ENCODE measurements at regions not wholly inside any gene's neighbourhood (a gene's known extent, or its start where the extent isn't known, plus 50 kb on each side); places are given as distances from the start of the nearest gene placed in this dataset.
"Not testable (repeated sequence)": the region's sequence is repeated elsewhere in the genome, so short reads cannot be mapped to it uniquely, and the experiment has no call there.

DNA sequence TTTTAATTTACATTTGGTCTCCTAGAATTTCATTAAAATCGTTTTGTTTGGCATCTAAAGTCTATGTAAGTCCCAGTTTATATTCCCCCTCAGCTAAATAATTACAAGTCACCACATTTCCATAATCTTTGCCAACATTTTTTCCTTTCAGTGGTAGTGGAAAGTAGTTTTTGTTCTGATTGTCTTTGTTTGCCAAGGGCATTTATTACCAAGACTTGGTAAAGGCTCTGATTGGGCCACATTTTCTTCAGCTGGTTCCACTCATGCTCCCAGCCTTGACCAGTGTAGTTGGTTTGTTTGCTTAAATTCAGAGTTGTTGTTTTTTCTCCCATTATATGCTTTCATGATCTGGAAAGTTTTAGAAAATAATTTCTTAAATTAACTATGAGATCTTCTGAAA lies 153.4 kb upstream of the MME start:
- Mint-ChIP-seq H3K36me3 (no peaks in the 10 kb centered on the region), H3K27ac (no peak overlapping the region), H3K4me1 (ENCODE audit: low read depth) (no peaks in the 10 kb centered on the region), H3K27me3 (no peaks in the 10 kb centered on the region), H3K4me3 (no peak overlapping the region), H3K9me3 (peaks cover 3% of the 10 kb centered on the region)
- POLR2A ChIA-PET = no interaction called here
- CTCF ChIA-PET = no interaction called here
- intact Hi-C loops (cut with micrococcal nuclease) = no loop called here
- DNase-seq = no peak

DNA sequence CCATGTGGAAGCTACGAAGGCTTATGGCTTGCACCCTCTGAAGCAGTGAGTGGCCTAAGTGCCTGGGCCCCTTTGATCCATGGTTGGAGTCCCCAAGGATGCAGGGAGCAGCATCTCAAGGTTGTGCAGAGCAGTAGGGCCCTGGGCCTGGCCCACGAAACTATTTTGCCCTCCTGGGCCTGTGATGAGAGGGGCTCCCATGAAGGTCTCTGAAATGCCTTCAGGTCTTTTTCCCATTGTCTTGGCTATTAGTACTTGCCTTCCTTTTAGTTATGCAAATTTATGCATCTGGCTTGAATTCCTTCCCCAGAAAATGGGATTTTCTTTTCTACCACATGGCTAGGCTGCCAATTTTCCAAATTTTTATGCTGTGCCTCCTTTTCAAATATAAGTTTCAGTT lies 158.8 kb upstream of the MME start:
- POLR2A ChIA-PET = no interaction called here
- Mint-ChIP-seq H3K36me3 (no peaks in the 10 kb centered on the region), H3K4me1 (ENCODE audit: low read depth) (no peaks in the 10 kb centered on the region), H3K9me3 (peaks cover 15% of the 10 kb centered on the region), H3K4me3 (no peak overlapping the region), H3K27me3 (no peaks in the 10 kb centered on the region), H3K27ac (no peak overlapping the region)
- intact Hi-C loops (cut with micrococcal nuclease) = no loop called here
- no peak for DNase-seq
- CTCF ChIA-PET = no interaction called here

DNA sequence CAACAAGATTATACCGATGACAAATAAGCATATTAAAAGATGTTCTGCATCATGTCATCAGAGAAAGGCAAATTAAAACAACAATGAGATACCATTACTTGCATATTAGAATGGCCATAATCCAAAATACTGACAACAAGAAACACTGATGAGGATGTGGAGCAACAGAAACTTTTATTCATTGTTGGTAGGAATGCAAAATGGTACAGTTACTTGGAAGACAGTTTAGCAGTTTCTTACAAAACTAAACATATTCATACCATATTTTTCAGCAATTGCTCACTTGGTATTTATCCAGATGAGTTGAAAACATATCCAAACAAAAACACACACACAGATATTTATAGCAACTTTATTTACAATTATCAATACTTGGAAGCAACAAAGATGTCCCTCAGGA lies 160.9 kb upstream of the MME start:
- H3K36me3 Mint-ChIP-seq = no peaks in the 10 kb centered on the region
- ChIA-PET POLR2A (no interaction called here), CTCF (no interaction called here)
- no peak for DNase-seq
- H3K9me3 Mint-ChIP-seq = peaks cover 25% of the 10 kb centered on the region
- H3K27ac Mint-ChIP-seq = no peak overlapping the region
- H3K4me3 Mint-ChIP-seq = no peak overlapping the region
- no peaks in the 10 kb centered on the region for H3K27me3 Mint-ChIP-seq
- no peaks in the 10 kb centered on the region for H3K4me1 Mint-ChIP-seq (ENCODE audit: low read depth)
- intact Hi-C loops (cut with micrococcal nuclease) = no loop called here

DNA sequence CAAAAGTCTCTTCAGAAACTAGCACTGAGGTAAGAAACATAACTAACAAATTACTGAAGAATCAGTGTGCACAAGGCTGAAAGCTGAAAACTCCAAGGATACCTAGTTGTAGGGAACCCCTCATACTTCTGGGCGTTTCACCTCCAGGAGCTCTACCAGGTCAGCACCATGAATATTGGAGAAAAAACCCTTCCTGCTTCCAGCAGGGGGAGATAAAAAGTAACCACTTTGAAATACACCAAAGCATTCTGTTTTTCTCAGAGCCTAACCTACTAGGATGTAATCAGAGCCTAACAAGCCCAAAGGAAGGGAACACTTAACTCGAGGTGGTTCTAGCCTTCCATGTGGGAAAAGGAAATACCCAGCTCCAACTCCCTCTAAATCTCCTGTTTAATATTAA lies 175.8 kb upstream of the MME start:
- intact Hi-C loops (cut with micrococcal nuclease) = no loop called here
- CTCF ChIA-PET = interaction anchor here (0.7 to 1.2 kb wide), 2 partner anchors 200 to 467 kb away, joined by 3 read pairs; no protein-coding TSS in a partner anchor
- POLR2A ChIA-PET = no interaction called here

GRCh38 chr3:154902495-154902894 lies 177.6 kb upstream of the MME start:
- DNase-seq; H3K4me1 Mint-ChIP-seq (ENCODE audit: low read depth); H3K9me3 Mint-ChIP-seq; H3K27ac Mint-ChIP-seq; H3K27me3 Mint-ChIP-seq; H3K4me3 Mint-ChIP-seq; CTCF ChIA-PET; intact Hi-C loops (cut with micrococcal nuclease); H3K36me3 Mint-ChIP-seq; POLR2A ChIA-PET: not testable (repeated sequence)

More for the DNA sequence above, 175.8 kb upstream of the MME start:
- no peaks in the 10 kb centered on the region for H3K27me3 Mint-ChIP-seq
- no peaks in the 10 kb centered on the region for H3K36me3 Mint-ChIP-seq
- no peaks in the 10 kb centered on the region for H3K4me1 Mint-ChIP-seq (ENCODE audit: low read depth)
- no peak overlapping the region for H3K27ac Mint-ChIP-seq
- no peak overlapping the region for H3K4me3 Mint-ChIP-seq
- DNase-seq = no peak
- H3K9me3 Mint-ChIP-seq = peaks cover 12% of the 10 kb centered on the region

- Mint-ChIP-seq H3K27ac (no peak overlapping the region), H3K4me1 (ENCODE audit: low read depth) (no peaks in the 10 kb centered on the region), H3K9me3 (peaks cover 6% of the 10 kb centered on the region), H3K4me3 (no peak overlapping the region), H3K27me3 (no peaks in the 10 kb centered on the region), H3K36me3 (no peaks in the 10 kb centered on the region)
- DNase-seq = no peak
- CTCF ChIA-PET = no interaction called here
- intact Hi-C loops (cut with micrococcal nuclease) = no loop called here
- POLR2A ChIA-PET = no interaction called here
Measured at GRCh38 chr3:154901278-154901677, 178.8 kb upstream of the MME start.

GRCh38 chr3:154900816-154901215 lies 179.3 kb upstream of the MME start:
- Mint-ChIP-seq H3K9me3 (peaks cover 6% of the 10 kb centered on the region), H3K27ac (no peak overlapping the region), H3K4me3 (no peak overlapping the region), H3K36me3 (no peaks in the 10 kb centered on the region), H3K27me3 (no peaks in the 10 kb centered on the region), H3K4me1 (ENCODE audit: low read depth) (no peaks in the 10 kb centered on the region)
- no peak for DNase-seq
- ChIA-PET POLR2A (no interaction called here), CTCF (no interaction called here)
- intact Hi-C loops (cut with micrococcal nuclease) = no loop called here

GRCh38 chr3:154898916-154899315 lies 181.2 kb upstream of the MME start:
- intact Hi-C loops (cut with micrococcal nuclease) = no loop called here
- DNase-seq = no peak
- ChIA-PET CTCF (no interaction called here), POLR2A (no interaction called here)
- no peak overlapping the region for H3K27ac Mint-ChIP-seq
- no peaks in the 10 kb centered on the region for H3K36me3 Mint-ChIP-seq
- H3K4me3 Mint-ChIP-seq = no peak overlapping the region
- no peaks in the 10 kb centered on the region for H3K4me1 Mint-ChIP-seq (ENCODE audit: low read depth)
- H3K27me3 Mint-ChIP-seq = no peaks in the 10 kb centered on the region
- peaks cover 3% of the 10 kb centered on the region for H3K9me3 Mint-ChIP-seq

GRCh38 chr3:154898443-154898842 lies 181.7 kb upstream of the MME start:
- ChIA-PET POLR2A (no interaction called here), CTCF (no interaction called here)
- Mint-ChIP-seq H3K9me3 (peaks cover 3% of the 10 kb centered on the region), H3K4me1 (ENCODE audit: low read depth) (no peaks in the 10 kb centered on the region), H3K27ac (no peak overlapping the region), H3K4me3 (no peak overlapping the region), H3K36me3 (no peaks in the 10 kb centered on the region), H3K27me3 (no peaks in the 10 kb centered on the region)
- DNase-seq = no peak
- intact Hi-C loops (cut with micrococcal nuclease) = no loop called here

DNA sequence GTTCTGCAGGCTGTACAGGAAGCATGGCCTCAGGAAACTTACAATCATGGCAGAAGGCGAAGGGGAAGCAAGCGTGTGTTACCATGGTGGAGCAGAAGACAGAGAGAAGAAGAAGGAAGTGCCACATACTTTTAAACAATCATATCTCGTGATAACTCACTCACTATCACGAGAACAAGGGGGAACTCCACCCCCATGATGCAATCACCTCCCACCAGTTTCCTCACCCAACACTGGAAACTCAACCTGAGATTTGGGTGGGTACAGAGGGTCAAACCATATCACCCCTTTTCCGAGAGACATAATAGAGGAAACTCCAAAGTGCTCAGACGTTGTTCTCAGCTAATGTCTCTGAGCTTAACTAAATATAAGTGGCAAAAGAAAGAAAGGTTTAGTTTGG lies 186.3 kb upstream of the MME start:
- no peak for DNase-seq
- H3K9me3 Mint-ChIP-seq = peaks cover 6% of the 10 kb centered on the region
- POLR2A ChIA-PET = no interaction called here
- no peak overlapping the region for H3K4me3 Mint-ChIP-seq
- no peaks in the 10 kb centered on the region for H3K4me1 Mint-ChIP-seq (ENCODE audit: low read depth)
- H3K36me3 Mint-ChIP-seq = no peaks in the 10 kb centered on the region
- CTCF ChIA-PET = no interaction called here
- intact Hi-C loops (cut with micrococcal nuclease) = no loop called here
- H3K27me3 Mint-ChIP-seq = no peaks in the 10 kb centered on the region
- H3K27ac Mint-ChIP-seq = no peak overlapping the region

GRCh38 chr3:154889227-154889634 lies 190.9 kb upstream of the MME start:
- peaks cover 6% of the 10 kb centered on the region for H3K9me3 Mint-ChIP-seq
- POLR2A ChIA-PET = no interaction called here
- no peaks in the 10 kb centered on the region for H3K27me3 Mint-ChIP-seq
- no peaks in the 10 kb centered on the region for H3K36me3 Mint-ChIP-seq
- no peak overlapping the region for H3K27ac Mint-ChIP-seq
- intact Hi-C loops (cut with micrococcal nuclease) = no loop called here
- no peak for DNase-seq
- H3K4me1 Mint-ChIP-seq (ENCODE audit: low read depth) = no peaks in the 10 kb centered on the region
- H3K4me3 Mint-ChIP-seq = no peak overlapping the region
- CTCF ChIA-PET = no interaction called here

- Mint-ChIP-seq H3K27ac (no peak overlapping the region), H3K36me3 (no peaks in the 10 kb centered on the region), H3K9me3 (peaks cover 9% of the 10 kb centered on the region), H3K27me3 (no peaks in the 10 kb centered on the region), H3K4me1 (ENCODE audit: low read depth) (no peaks in the 10 kb centered on the region), H3K4me3 (no peak overlapping the region)
- ChIA-PET CTCF (no interaction called here), POLR2A (no interaction called here)
- DNase-seq = no peak
- intact Hi-C loops (cut with micrococcal nuclease) = no loop called here
Measured at GRCh38 chr3:154887869-154888268, 192.2 kb upstream of the MME start.

GRCh38 chr3:154886437-154886836 lies 193.7 kb upstream of the MME start:
- intact Hi-C loops (cut with micrococcal nuclease) = no loop called here
- no peaks in the 10 kb centered on the region for H3K27me3 Mint-ChIP-seq
- POLR2A ChIA-PET = no interaction called here
- no peak overlapping the region for H3K27ac Mint-ChIP-seq
- no peak for DNase-seq
- no peaks in the 10 kb centered on the region for H3K36me3 Mint-ChIP-seq
- CTCF ChIA-PET = no interaction called here
- H3K4me3 Mint-ChIP-seq = no peak overlapping the region
- H3K9me3 Mint-ChIP-seq = peaks cover 9% of the 10 kb centered on the region
- no peaks in the 10 kb centered on the region for H3K4me1 Mint-ChIP-seq (ENCODE audit: low read depth)

DNA sequence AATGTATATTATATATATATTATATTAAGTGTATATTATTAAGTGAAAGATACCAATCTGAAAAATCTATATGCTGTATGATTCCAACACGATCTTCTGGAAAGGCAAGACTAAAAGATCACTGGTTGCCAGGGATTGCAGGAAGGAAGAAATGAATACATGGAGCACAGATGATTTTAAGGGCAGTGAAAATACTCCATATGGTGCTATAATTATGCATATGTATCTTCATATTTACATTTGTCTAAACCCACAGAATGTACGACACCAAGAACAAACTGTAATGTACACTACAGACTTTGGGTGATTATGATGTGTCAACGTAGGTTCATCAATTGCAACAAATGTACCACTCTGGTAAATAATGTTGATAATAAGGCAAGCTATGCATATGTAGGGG lies 194.7 kb upstream of the MME start:
- H3K4me3 Mint-ChIP-seq = no peak overlapping the region
- H3K9me3 Mint-ChIP-seq = peaks cover 14% of the 10 kb centered on the region
- H3K27me3 Mint-ChIP-seq = no peaks in the 10 kb centered on the region
- H3K36me3 Mint-ChIP-seq = no peaks in the 10 kb centered on the region
- ChIA-PET POLR2A (no interaction called here), CTCF (no interaction called here)
- H3K4me1 Mint-ChIP-seq (ENCODE audit: low read depth) = no peaks in the 10 kb centered on the region
- intact Hi-C loops (cut with micrococcal nuclease) = no loop called here
- DNase-seq = no peak
- no peak overlapping the region for H3K27ac Mint-ChIP-seq

Data from activated CD4-positive, alpha-beta memory T cell treated with anti-CD3 and anti-CD28 coated beads for 36 hours (primary cell).